ENCODE measurements at regions not wholly inside any gene's neighbourhood (a gene's known extent, or its start where the extent isn't known, plus 50 kb on each side); places are given as distances from the start of the nearest gene placed in this dataset.

GRCh38 chr13:48181482-48182145 lies 51.4 kb upstream of the ITM2B start:
- no peak for DNase-seq

GRCh38 chr13:48178126-48178525 lies 54.9 kb upstream of the ITM2B start:
- no peak for DNase-seq

GRCh38 chr13:48176781-48177180 lies 56.2 kb upstream of the ITM2B start:
- DNase-seq, result no peak

DNA sequence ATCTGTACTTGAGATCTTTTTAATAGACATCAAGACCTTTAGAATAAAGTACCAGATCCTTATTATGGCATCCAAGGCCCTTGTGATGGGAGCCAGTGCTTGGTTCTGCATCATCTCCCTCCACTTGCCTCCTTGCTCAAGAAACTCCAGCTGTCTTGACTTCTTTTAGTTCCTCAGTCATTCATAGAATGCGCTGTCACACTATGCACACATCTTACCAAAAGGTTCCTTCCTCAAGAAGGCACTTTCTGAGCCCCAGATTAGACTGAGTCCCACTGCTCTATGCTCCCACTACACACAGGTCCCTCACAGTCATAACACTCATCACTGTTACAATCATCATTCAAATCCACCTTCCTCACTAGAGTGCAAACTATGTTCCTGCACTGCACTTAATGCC lies 57.8 kb upstream of the ITM2B start:
- DNase-seq, result no peak

- DNase-seq, result no peak
Measured at GRCh38 chr13:48167866-48168265, 65.1 kb upstream of the ITM2B start.

- DNase-seq, result no peak
Measured at GRCh38 chr13:48165727-48166126, 67.3 kb upstream of the ITM2B start.

DNA sequence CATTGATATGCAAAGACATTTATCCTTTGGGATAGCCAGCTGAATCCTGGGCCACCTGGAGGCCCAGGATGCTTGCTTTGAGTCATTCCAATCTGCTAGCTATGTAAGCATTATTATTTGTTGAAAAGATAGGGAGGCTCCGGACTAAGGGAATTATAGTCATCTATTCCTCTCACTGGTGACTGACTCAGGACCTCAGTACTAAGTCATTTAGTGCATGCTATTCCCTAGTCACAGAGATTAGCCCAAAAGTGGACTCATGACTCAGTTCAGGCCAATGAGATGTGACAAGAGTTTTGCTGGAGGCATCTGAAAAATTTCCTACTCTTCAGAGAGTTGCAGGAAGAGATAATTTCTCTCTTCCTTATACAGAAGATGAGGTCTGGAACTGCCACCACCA lies 67.9 kb upstream of the ITM2B start:
- DNase-seq, result no peak

DNA sequence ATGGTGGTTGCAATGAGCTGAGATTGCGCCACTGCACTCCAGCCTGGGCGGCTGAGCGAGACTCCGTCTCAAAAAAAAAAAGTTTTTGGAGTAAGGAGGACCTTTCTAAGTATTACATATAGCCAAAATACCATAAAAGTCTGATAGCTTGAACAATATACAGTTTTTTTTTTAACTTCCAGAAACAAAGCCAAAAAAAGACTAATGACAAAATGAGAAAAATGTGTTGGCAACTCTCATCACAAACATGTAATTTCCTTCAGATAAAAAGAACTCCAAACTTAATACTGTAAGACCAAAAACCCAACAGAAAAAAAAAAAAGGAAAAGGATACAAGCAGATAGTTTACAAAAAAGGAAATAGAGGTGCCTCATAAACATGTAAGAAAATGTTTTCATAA lies 68.2 kb upstream of the MED4 start:
- DNase-seq, result no peak

GRCh38 chr13:48162217-48162616 lies 67.3 kb upstream of the MED4 start:
- DNase-seq, result no peak

DNA sequence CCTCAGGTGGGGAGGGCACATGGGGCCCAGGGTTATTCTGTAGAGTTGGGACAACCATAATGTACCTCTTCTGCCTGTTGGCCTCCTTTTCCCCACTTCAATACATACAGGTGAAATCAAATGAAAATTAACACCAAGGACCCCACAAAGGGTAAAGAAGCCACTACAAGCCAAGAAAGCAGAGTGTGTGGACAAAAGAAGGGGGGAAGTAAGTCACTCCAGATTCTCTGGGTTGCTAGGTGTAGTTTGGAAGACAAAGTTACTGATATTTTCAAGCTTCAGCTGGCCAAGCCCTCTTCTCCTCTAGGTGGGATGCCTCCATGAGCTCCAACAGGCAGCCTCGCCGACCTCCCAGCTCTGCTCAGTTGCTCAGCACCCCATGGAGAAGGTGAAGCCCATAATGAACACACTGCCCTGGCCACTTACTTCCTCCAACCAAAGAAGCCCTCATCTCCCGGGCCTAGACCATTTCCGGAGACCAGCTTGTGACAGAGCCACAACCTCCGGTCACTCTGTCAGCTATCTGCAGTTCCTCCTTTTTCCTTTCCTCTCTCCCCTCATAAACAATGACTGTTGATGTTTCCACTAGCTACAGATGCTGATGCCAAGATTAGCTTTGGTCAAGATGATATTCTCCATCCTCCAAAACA lies 66.8 kb upstream of the MED4 start:
- no peak for DNase-seq

DNA sequence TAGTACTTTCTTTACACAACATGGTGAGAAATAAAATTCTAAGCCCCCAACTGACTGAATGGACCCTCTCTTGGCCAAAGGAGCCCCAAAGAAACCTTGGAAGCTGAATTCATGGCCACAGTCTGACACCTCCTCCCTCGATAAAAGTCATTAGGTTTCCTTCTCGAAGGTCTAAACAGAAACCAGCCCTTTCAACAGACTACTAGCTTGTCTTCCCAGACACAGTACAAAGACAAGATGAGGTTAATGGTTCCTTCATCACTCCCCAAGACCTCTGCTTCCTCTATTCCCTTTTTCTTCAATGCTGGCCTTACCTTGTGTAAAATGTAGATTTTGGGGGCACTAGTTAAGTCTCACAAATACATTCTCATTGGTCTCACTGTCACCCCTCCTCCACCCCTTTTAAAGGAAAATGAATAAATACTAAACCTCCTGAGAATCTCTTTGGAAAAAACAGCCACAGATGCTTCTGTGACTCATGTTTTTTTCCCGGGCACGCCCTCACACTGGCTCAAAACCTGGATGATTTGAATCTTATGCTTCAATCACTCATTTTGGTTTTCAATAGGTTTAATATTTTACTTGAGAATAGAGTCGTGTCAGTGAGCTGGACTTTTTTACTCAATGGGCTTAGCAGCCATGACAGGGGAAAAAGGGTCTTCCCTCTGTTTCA lies 65.8 kb upstream of the MED4 start:
- no peak for DNase-seq

- no peak for DNase-seq
Measured at GRCh38 chr13:48159826-48160225, 64.9 kb upstream of the MED4 start.

DNA sequence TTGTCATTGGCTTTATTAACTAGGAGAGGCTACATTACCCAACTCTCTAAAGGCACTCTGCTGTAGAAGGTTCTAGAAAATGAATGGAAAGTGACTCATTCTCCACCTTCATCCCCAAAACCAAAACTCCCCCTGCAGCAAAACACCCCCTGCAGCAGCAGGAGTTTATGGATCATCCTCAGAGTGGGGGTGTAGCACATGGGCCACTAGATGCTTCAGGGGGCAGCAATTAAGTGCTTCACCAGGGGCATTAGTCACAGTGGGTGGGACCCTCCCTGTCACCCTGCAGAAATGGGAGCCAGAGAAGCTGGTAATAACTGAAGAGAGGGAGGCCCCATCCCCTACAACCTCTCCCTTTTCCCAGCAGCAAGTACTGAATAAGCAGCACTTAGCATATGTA lies 64.5 kb upstream of the MED4 start:
- no peak for DNase-seq

- DNase-seq, result no peak
Measured at GRCh38 chr13:48158915-48159314, 64.0 kb upstream of the MED4 start.

GRCh38 chr13:48158290-48158689 lies 63.4 kb upstream of the MED4 start:
- DNase-seq, result peak; percentile 19

GRCh38 chr13:48156466-48156865 lies 61.6 kb upstream of the MED4 start:
- DNase-seq, result peak; percentile 85

DNA sequence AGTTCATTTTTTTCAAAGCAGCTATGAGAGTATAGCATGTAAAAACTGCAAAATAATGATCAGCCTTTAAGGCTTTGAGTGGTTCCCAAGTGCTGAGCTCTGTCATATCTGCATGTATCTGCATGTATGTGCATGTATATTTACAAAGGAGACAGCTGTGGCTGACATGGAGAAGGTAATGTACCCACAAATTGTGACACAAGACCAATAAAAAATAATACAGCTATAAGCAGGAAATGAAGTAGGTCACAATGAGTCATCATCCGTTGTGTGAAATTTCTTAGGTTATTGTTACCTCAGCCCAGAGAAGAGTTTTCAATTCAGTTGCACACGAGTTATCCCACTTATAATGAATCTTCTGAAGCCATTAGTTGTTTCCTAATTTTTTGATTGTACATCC lies 60.9 kb upstream of the MED4 start:
- peak; percentile 82 for DNase-seq

DNA sequence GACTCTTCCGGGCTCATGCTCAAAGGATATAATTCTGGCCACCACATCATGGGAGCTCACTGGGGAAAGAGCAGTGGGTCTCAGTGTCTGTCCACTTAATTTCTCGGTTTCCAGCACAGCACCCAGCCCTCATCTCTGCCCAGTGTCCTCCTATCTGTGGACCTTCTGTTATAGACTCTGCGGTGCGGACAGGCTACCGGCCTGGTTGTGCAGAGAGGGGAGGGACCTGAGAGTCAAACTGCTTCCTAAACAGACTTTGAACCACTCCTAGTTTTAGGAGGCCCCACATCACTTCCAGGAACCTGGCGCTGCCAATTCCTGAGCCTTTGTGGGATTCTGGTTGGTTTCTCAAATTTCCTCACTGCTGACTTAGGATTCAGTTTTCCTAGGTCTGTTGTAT lies 59.8 kb upstream of the MED4 start:
- no peak for DNase-seq

GRCh38 chr13:48153186-48153585 lies 58.3 kb upstream of the MED4 start:
- no peak for DNase-seq

GRCh38 chr13:48151363-48152161 lies 56.7 kb upstream of the MED4 start:
- DNase-seq, result peak; percentile 17

DNA sequence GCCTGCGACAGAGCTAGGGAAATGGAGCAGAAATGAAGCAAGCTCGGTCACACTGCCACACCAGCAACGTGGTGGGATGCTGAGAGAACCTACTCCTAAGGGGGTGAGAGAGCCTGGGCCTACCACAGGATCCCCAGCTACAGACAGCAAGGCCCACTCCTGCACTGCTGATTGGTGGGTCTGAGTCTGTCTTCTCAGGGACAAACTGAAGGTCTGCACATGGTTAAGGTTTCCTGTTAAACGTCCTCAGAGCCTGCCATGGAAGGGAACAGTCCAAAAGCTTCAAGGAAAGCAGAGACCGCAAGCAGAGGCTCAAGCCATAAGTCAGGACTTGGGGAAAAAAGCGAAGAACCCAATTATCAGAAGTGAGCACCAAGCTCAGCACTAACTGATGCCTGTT lies 53.5 kb upstream of the MED4 start:
- no peak for DNase-seq

DNA sequence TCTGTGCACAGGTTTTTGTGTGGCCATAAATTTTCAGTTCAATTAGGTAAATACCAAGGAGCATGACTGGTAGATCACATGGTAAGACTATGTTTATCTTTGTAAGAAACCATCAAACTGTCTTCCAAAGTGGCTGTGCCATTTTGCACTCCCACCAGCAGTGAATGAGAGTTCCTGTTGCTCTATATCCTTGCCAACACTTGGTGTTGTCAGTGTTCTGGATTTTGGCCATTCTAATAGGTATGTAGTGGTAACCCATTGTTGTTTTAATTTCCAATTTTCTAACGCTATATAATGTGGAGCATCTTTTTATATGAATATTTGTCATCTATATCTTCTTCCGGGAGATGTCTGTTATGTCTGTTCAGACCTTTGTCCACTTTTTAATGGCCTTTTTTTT lies 51.7 kb upstream of the MED4 start:
- DNase-seq, result no peak

DNA sequence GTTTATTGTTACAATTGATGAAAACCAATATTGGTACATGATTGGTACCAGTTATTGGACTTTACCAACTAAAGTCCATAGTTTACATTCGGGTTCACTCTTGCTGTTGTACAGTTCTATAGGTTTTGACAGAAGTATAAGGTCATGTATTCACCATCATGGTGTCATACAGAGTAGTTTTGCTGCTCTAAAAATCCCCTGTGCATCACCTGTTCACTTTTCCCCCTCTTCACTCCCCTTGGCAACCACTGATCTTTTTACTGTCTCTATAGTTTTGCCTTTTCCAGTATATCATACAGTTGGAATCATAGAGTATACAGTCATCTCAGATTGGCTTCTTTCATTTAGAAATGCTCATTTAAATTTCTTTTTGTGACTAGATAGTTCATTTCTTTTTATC lies 51.2 kb upstream of the MED4 start:
- DNase-seq, result no peak
